Endothelial cell of umbilical vein (primary cell): ENCODE measurements at regions not wholly inside any gene's neighbourhood (a gene's known extent, or its start where the extent isn't known, plus 50 kb on each side); places are given as distances from the start of the nearest gene placed in this dataset.

Experiments used
- CTCF ChIP-seq, 2 donors: IDR thresholded peaks; 1 replicate in 1 of 2; 2 replicates in 1 of 2; pipeline ENCODE4 v1.5.1; 2011; ENCODE audit warnings: low read length in 2 of 2, mild to moderate bottlenecking in 2 of 2, moderate library complexity in 2 of 2, control low read depth in 1 of 2, inconsistent platforms in 1 of 2, low read depth in 1 of 2; ENCODE audit not compliant: insufficient read depth in 1 of 2; ENCODE audit errors: extremely low read depth in 1 of 2
- EZH2 ChIP-seq: IDR thresholded peaks from 2 replicates; pipeline ENCODE4 v1.6.1; 2012; ENCODE audit warnings: borderline replicate concordance, low read depth, mild to moderate bottlenecking, moderate library complexity, low read length, inconsistent platforms; ENCODE audit not compliant: severe bottlenecking
- JUN ChIP-seq: IDR thresholded peaks from 2 replicates; pipeline ENCODE4 v1.6.1; 2011; ENCODE audit warnings: borderline replicate concordance, low read depth; ENCODE audit not compliant: insufficient read length, insufficient read depth
- MAX ChIP-seq: IDR thresholded peaks from 2 replicates; pipeline ENCODE4 v1.6.1; 2011; ENCODE audit not compliant: insufficient read depth, insufficient read length
- POLR2A ChIP-seq: IDR thresholded peaks from 2 replicates; pipeline ENCODE4 v1.6.1; 2012; ENCODE audit warnings: low read depth, mild to moderate bottlenecking, control low read depth, low read length
- POLR2AphosphoS5 ChIP-seq: IDR thresholded peaks from 2 replicates; pipeline ENCODE4 v1.6.1; 2012; ENCODE audit warnings: low read depth, mild to moderate bottlenecking, control low read depth, low read length, moderate library complexity; ENCODE audit not compliant: insufficient read depth

GRCh38 chr6:51108563-51109234 lies 290.0 kb downstream of the TFAP2B start:
- no peak for TF ChIP-seq CTCF (IDR thresholded peaks at IDR 0.05; ENCODE audit: extremely low read depth in 1 of 2, insufficient read depth in 1 of 2, low read depth in 1 of 2, low read length in 2 of 2)
- no peak for TF ChIP-seq POLR2AphosphoS5
- TF ChIP-seq EZH2: no peak
- TF ChIP-seq POLR2A: no peak
- TF ChIP-seq MAX: no peak
- TF ChIP-seq JUN: no peak
